ENCODE measurements at regions not wholly inside any gene's neighbourhood (a gene's known extent, or its start where the extent isn't known, plus 50 kb on each side); places are given as distances from the start of the nearest gene placed in this dataset.

- no peak for TF ChIP-seq BRD9 (IDR thresholded peaks at IDR 0.05; ENCODE audit: low read depth, partially characterized antibody)
- no peak for TF ChIP-seq GTF2B (IDR thresholded peaks at IDR 0.05; ENCODE audit: extremely low read depth, insufficient read length)
- no peak for TF ChIP-seq ZBTB43 (CRISPR knock-in tag; IDR thresholded peaks at IDR 0.05)
- no peak for TF ChIP-seq ZNF124 (CRISPR knock-in tag; IDR thresholded peaks at IDR 0.05)
- TF ChIP-seq ARHGAP35 (IDR thresholded peaks at IDR 0.05; ENCODE audit: partially characterized antibody) = no peak
Observed at GRCh38 chr4:11072463-11072862, 356.2 kb downstream of the HS3ST1 start (continued).

- ChIA-PET CTCF (ENCODE audit: low intra/inter-chr PET ratio) (no interaction called here), POLR2A (no interaction called here)
- TF ChIP-seq CREB3L1 (IDR thresholded peaks at IDR 0.05; ENCODE audit: borderline replicate concordance, low read depth) (no peak), SOX6 (IDR thresholded peaks at IDR 0.05) (no peak)
- in situ Hi-C loops (cut with MboI) = no loop called here
- no peak overlapping the region for H3K4me2 ChIP-seq (ENCODE audit: insufficient read depth, low read length)
- no TSS peak for BruUV-seq (replicated peaks)
- no peak overlapping the region for H3K27ac ChIP-seq (ENCODE audit: extremely low read depth, low read depth, low read length)
- intact Hi-C loops (cut with micrococcal nuclease) = no loop called here
- no peak overlapping the region for H3K4me3 ChIP-seq
- H3K9me1 ChIP-seq (ENCODE audit: control insufficient read depth, insufficient read depth, low read length) = no peaks in the 10 kb centered on the region
- no peaks in the 10 kb centered on the region for H4K20me1 ChIP-seq (replicated peaks; ENCODE audit: control insufficient read depth, insufficient read depth, low read length)
- H3K79me2 ChIP-seq (ENCODE audit: control insufficient read depth, insufficient read depth, low read length) = no peaks in the 10 kb centered on the region
- H3K9ac ChIP-seq (ENCODE audit: insufficient read depth in 1 of 2, low read depth in 2 of 2, low read length in 2 of 2) = no peak overlapping the region
- H3K27me3 ChIP-seq (ENCODE audit: control insufficient read depth in 2 of 2, insufficient read depth in 2 of 2, low read length in 2 of 2) = no peaks in the 10 kb centered on the region
- 4% methylated on average over 4 of the region's 4 CpGs for WGBS (ENCODE audit: insufficient coverage, low coverage, missing lambda C conversion rate)
- no peak for FAIRE-seq
- H2AFZ ChIP-seq (ENCODE audit: low read depth, low read length) = no peak overlapping the region
- DNase-seq (ENCODE audit: extremely low read depth in 1 of 4, low spot score in 3 of 4) = no peak
- ATAC-seq = no peak
- no peaks in the 10 kb centered on the region for H3K9me3 ChIP-seq (replicated peaks; ENCODE audit: control insufficient read depth, insufficient read depth, low read depth, low read length)
- no peaks in the 10 kb centered on the region for H3K36me3 ChIP-seq (ENCODE audit: control insufficient read depth, insufficient read depth, low read length)
- H3K4me1 ChIP-seq (replicated peaks in 1 of 2; ENCODE audit: control insufficient read depth in 2 of 2, insufficient read depth in 2 of 2, low read length in 2 of 2) = no peaks in the 10 kb centered on the region
Observed at GRCh38 chr4:11070813-11071212, 357.9 kb downstream of the HS3ST1 start.
